OCI-LY3 (cell line): ENCODE measurements at regions not wholly inside any gene's neighbourhood (a gene's known extent, or its start where the extent isn't known, plus 50 kb on each side); places are given as distances from the start of the nearest gene placed in this dataset.

Experiments used
- H2AFZ ChIP-seq: fragments of 200-600, 300-600 bp; shearing (Covaris generic); 2 replicates; pipeline ENCODE4 v1.6.0; 2014; ENCODE audit warnings: antibody characterized with exemption, low read depth, low read length
- H3K27ac ChIP-seq: fragments of 200-600, 300-600 bp; sonication (generic); 2 replicates; pipeline ENCODE4 v1.5.1; 2014; ENCODE audit warnings: mild to moderate bottlenecking, low read length, moderate library complexity, mixed read lengths
- H3K27me3 ChIP-seq: fragments of 200-600, 300-600 bp; sonication (generic); 2 replicates; pipeline ENCODE4 v1.6.1; 2014; ENCODE audit warnings: low read depth, low read length, mixed read lengths
- H3K36me3 ChIP-seq: fragments of 200-600, 300-600 bp; sonication (generic); replicated peaks from 2 replicates; pipeline ENCODE3; 2014; ENCODE audit warnings: low read depth, low read length, mixed read lengths
- H3K4me1 ChIP-seq: fragments of 300-600, 200-600 bp; sonication (generic); 2 replicates; pipeline ENCODE4 v1.6.1; 2014; ENCODE audit warnings: low read length, mixed read lengths
- H3K4me2 ChIP-seq: fragments of 200-600, 300-600 bp; sonication (generic); 2 replicates; pipeline ENCODE4 v1.6.1; 2014; ENCODE audit warnings: low read length, mixed read lengths
- H3K4me3 ChIP-seq: fragments of 300-600, 200-600 bp; sonication (generic); 2 replicates; pipeline ENCODE4 v1.5.1; 2014; ENCODE audit warnings: antibody characterized with exemption, mild to moderate bottlenecking, low read length, moderate library complexity
- H3K79me2 ChIP-seq: fragments of 300-600, 200-600 bp; shearing (Covaris generic); 2 replicates; pipeline ENCODE4 v1.6.1; 2014; ENCODE audit warnings: mild to moderate bottlenecking, low read length, mixed read lengths
- H3K9ac ChIP-seq: fragments of 300-600, 200-600 bp; shearing (Covaris generic); 2 replicates; pipeline ENCODE4 v1.6.0; 2014; ENCODE audit warnings: mild to moderate bottlenecking, low read length, moderate library complexity
- H3K9me3 ChIP-seq: fragments of 200-600, 300-600 bp; shearing (Covaris generic); 2 replicates; pipeline ENCODE4 v1.6.1; 2014; ENCODE audit warnings: low read length, mixed read lengths; ENCODE audit not compliant: insufficient read depth
- H4K20me1 ChIP-seq: fragments of 200-600, 300-600 bp; sonication (generic); 2 replicates; pipeline ENCODE4 v1.6.1; 2016; ENCODE audit warnings: low read length, mixed read lengths; ENCODE audit not compliant: insufficient read depth
- EZH2phosphoT487 ChIP-seq: fragments of 200-600 bp; shearing (Covaris generic); IDR thresholded peaks from 2 replicates; pipeline ENCODE4 v1.6.1; 2018; ENCODE audit warnings: antibody characterized with exemption, mixed run types, low read depth
- TF ChIP-seq, protein P1 (sequence below): fragments of 200-600, 300-600 bp; sonication (generic); IDR thresholded peaks from 2 replicates; pipeline ENCODE4 v1.5.1; 2014; ENCODE audit warnings: antibody characterized with exemption, low read length, low read depth

DNA sequence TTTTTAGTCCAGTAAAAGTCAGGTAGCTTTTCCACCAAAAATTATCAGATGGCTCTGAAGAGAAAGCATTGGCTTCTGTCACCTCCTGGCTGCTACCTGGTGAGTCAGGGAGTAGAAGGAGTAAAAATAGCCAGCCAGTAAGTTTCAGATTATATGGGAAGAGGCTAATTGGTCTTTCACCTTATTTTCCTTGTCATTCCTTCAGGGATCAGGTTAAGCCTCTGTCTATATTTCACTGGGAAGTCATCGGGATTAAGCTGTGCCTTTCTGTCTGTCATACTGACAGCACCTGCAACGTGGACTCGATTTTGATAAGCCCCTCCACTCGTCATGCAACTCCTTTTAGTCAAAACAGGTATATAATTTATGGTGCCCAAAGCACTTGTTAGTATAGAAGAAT, 380.7 kb upstream of the CELF4 start:
- H2AFZ ChIP-seq, result no peak overlapping the region
- H3K4me3 ChIP-seq, result no peak overlapping the region
- H3K4me1 ChIP-seq, result no peaks in the 10 kb centered on the region
- H3K36me3 ChIP-seq, result no peaks in the 10 kb centered on the region
- no peak overlapping the region for H3K4me2 ChIP-seq
- H3K27me3 ChIP-seq, result no peaks in the 10 kb centered on the region
- H3K79me2 ChIP-seq, result no peaks in the 10 kb centered on the region
- H3K9ac ChIP-seq, result no peak overlapping the region
- no peak for TF ChIP-seq EZH2phosphoT487
- TF ChIP-seq, protein P1, sequence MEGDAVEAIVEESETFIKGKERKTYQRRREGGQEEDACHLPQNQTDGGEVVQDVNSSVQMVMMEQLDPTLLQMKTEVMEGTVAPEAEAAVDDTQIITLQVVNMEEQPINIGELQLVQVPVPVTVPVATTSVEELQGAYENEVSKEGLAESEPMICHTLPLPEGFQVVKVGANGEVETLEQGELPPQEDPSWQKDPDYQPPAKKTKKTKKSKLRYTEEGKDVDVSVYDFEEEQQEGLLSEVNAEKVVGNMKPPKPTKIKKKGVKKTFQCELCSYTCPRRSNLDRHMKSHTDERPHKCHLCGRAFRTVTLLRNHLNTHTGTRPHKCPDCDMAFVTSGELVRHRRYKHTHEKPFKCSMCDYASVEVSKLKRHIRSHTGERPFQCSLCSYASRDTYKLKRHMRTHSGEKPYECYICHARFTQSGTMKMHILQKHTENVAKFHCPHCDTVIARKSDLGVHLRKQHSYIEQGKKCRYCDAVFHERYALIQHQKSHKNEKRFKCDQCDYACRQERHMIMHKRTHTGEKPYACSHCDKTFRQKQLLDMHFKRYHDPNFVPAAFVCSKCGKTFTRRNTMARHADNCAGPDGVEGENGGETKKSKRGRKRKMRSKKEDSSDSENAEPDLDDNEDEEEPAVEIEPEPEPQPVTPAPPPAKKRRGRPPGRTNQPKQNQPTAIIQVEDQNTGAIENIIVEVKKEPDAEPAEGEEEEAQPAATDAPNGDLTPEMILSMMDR, result no peak
- no peaks in the 10 kb centered on the region for H4K20me1 ChIP-seq
- H3K9me3 ChIP-seq, result no peaks in the 10 kb centered on the region
- no peak overlapping the region for H3K27ac ChIP-seq

DNA sequence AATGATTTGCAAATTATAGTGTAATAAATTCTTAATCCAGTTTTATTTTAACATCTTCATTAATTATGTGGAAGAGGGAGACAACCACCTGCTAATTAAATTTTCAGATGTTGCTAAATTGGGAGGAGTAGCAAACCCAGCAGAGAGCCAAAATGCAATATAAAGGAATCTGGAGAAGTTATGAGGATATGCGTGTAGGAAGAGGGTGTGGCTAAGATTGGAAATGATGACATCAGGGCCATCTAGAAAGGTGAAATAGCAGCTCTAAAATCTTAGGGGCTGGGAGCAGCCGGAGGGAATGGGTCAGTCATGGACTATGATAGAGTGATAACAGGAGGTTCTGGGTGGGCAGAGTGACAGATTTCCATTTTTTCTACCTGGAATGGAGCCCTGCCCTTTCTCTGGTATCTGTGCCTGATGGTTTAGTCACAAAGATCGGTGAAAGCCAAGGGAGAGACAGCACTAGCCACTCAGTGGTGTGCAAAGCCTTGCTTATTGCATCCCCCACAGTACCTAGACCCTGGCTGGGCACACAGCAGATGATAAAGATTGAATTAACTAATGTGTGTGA, 379.2 kb upstream of the CELF4 start:
- Histone ChIP-seq H3K36me3 (no peaks in the 10 kb centered on the region), H3K4me3 (no peak overlapping the region), H3K9me3 (no peaks in the 10 kb centered on the region), H4K20me1 (no peaks in the 10 kb centered on the region), H3K79me2 (no peaks in the 10 kb centered on the region), H3K27ac (no peak overlapping the region), H2AFZ (no peak overlapping the region), H3K27me3 (no peaks in the 10 kb centered on the region), H3K4me1 (no peaks in the 10 kb centered on the region), H3K9ac (no peak overlapping the region), H3K4me2 (no peak overlapping the region)
- TF ChIP-seq, protein P1, result no peak
- no peak for TF ChIP-seq EZH2phosphoT487

DNA sequence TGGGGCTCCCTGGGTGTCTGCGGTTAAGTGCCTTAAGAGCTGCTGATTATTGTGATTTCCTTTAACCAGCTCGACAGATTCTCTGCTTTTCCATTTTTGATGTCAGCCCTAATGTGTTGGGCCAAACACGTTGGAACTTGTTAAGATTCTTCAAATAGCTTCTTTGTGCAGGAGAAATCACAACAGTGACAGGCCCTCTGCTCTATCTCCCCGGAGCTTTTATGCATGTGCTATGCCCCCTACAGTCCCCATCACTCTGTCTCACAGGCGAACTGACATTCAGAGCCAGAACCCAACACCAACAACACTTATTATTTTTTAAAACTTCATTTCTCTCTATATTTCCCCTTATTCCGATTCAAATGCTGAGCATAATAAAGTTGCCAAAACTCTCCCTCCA, 371.7 kb upstream of the CELF4 start:
- Histone ChIP-seq H3K79me2 (no peaks in the 10 kb centered on the region), H3K9me3 (0 out of 2 replicates have a peak, but pooled peaks cover 5% of the 10 kb centered on the region), H3K36me3 (no peaks in the 10 kb centered on the region), H3K27me3 (no peaks in the 10 kb centered on the region), H4K20me1 (no peaks in the 10 kb centered on the region), H3K9ac (no peak overlapping the region), H2AFZ (no peak overlapping the region), H3K4me1 (no peaks in the 10 kb centered on the region), H3K4me2 (no peak overlapping the region), H3K4me3 (no peak overlapping the region), H3K27ac (no peak overlapping the region)
- TF ChIP-seq EZH2phosphoT487, result no peak
- TF ChIP-seq, protein P1, result no peak

DNA sequence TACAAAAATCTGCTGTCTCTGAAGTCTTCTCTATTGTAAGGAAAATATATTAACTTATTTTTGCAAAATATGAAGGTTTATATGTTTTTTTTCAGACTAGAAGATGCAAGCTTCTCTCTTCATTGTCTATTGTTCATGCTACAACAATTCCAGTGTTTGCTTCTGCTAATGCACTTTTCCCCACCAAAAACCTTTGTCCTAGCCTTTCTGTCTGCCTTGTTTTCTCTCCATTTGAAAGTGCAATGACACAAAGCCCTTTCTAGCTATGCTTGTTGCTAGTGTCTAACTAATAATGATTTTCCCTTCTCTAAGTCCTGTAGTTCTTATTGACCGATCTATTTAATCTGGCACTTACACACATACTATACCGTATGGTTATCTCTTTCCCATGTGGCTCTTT, 369.5 kb upstream of the CELF4 start:
- Histone ChIP-seq H3K4me1 (no peaks in the 10 kb centered on the region), H3K4me2 (no peak overlapping the region), H3K79me2 (no peaks in the 10 kb centered on the region), H3K4me3 (no peak overlapping the region), H3K27ac (no peak overlapping the region), H4K20me1 (no peaks in the 10 kb centered on the region), H3K9ac (no peak overlapping the region), H2AFZ (no peak overlapping the region), H3K36me3 (no peaks in the 10 kb centered on the region), H3K9me3 (0 out of 2 replicates have a peak, but pooled peaks cover 7% of the 10 kb centered on the region), H3K27me3 (no peaks in the 10 kb centered on the region)
- TF ChIP-seq, protein P1, result no peak
- TF ChIP-seq EZH2phosphoT487, result no peak
